HG03175 (cell line): ENCODE measurements at regions not wholly inside any gene's neighbourhood (a gene's known extent, or its start where the extent isn't known, plus 50 kb on each side); places are given as distances from the start of the nearest gene placed in this dataset.
A peak's percentile ranks its signal among the peaks of the same experiment; 100 is the strongest.

Experiments
- ATAC-seq: cut with Tn5 transposase; IDR thresholded peaks from one replicate; pipeline ENCODE4 v1.9.1; 2021; ENCODE audit warnings: mild to moderate bottlenecking, moderate library complexity; ENCODE audit not compliant: unreplicated experiment

DNA sequence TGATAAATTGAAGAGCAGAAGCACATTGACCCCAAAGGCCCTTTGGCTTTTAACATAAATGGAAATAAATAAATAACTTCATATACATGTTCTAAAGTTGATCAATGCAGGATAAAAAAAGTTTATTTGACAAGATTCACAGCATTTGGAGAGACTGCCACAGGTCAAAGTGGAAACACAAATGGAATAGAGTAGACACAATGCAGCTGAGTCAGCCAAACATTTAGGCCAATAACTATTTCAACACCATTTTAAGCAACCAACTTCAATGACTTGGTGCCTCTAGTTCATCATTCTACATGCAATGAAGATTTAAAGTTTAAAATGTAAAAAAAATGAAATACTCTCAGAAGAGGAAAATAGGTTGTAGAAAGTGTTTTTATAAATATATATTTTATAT lies 365.2 kb downstream of the FAT4 start:
- ATAC-seq: no peak

DNA sequence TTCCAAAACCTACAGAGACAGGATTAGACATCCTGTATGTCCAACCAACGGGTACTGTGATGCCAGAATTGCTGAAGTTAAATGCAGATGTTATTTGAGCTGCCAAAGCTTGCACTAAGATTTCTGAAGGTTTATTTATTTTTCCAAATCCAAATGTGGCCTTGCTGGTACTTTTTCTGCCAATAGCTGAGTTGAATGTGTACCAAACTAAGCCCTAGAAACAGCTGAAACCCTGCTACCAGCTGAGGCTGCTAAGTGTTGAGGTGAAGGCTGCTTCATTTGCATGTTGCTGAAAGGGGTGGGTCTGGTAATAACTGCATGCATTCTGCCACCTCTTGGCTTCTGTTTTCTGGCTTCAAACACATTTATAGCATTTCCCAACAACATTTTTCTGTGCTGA lies 366.5 kb downstream of the FAT4 start:
- ATAC-seq: peak; percentile 45

DNA sequence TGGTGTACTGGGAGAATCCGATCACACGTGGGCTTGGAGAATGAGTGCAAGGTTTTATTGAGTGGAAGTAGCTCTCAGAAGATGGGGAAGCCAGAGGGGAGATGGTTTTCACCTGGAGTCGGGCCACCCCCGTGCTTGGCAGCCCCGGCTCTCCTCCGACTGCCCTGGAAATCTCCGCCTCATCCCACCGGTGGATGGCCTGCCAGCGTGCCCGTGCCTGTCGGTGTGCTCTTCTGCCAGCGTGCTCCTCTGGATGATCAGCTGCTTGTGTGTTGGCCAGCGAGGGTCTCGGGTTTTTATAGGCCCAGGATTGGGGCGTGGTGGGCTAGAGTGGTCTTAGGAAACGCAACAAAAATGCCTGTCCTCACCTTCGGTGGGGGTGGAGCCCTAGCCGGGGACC lies 368.0 kb downstream of the FAT4 start:
- no peak for ATAC-seq

DNA sequence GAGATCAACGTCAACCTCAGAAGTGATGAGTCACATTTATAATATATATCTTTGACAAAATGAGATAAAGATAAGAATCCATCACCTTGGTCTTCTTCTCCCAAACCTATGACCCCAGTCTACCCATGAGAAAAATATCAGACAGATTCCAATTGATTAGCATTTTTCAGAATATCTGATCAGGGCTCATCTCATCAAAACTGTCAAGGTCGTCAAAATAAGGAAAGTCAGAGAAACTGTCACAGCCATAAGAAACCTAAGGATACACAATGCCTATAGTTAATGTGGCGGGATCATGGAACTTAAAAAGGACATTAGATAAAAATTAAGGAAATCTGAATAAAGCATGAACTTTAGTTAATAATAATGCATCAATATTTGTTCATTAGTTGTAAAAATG lies 374.1 kb downstream of the FAT4 start:
- ATAC-seq: no peak

DNA sequence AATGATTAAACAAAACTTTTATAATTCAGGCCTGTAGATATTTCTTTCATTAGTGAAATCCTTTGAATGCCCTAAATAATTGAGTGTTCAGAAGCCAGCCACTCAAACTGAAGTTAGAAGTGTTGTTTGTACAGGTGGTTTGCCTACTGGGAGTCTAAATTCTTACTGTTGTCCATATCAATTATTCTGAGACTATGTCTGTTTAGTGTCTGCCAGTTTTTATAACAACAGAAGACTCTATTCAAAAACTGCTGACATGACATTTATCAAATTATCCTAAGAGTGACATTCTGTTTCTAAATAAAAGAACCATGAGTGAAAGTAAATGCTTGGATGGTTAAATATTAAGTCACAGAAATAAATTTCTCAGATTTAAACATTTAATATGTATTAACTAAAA lies 375.1 kb downstream of the FAT4 start:
- no peak for ATAC-seq

DNA sequence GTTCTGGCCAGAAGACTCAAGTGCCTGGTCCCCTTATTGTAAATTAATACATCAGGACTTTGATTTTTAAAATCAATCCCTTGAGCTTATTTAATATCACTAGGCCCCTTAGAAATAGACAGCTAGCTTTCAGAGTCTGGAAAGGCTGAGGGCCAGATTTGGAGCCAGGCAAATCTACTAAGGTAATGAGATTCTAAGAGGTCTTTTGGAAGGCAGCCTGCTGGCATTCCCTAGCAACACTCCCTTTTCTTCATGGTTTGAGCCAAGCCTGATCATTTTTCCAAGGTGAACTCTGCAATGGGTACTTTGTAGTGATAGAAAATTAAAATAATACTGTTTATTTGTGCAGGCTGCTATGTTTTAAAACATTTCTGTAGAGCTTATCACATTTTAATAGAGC lies 378.5 kb downstream of the FAT4 start:
- no peak for ATAC-seq

DNA sequence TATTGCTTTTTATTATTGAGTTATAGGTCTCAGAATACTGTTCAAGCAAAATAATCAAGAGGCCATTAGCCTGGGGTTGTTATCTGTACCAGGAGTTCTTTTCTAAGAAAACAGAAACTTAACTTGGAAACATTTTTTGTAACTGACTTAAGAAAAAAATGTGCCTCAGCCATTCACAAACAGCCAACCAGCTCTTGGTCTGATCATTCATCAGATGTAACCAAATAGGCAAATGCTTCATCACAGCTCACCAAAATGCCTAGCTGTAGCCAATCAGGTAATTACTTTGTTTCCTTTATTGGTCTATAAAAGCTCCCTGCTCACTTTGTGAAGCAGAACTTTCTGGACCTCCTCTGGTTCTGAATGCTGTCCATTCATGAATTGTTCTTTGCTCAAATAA lies 387.7 kb downstream of the FAT4 start:
- no peak for ATAC-seq

DNA sequence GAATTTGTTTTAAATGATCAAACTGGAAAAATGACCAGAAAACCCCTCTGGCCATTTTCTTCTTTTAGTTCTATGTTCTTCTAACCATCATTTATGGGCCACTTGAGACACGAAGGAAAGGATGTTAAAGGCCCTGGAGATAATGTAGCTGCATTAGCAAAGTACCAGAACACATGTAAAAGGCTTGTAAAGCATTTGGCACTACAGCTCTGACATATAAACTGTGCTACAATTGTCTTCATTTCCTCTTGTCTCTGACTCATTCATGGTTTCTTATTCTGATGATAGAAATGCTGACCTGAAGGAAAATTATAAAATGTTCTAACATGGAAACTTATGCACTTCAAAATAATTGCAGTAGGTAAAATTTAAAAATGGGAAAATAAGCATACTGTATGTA lies 388.7 kb downstream of the FAT4 start:
- no peak for ATAC-seq

DNA sequence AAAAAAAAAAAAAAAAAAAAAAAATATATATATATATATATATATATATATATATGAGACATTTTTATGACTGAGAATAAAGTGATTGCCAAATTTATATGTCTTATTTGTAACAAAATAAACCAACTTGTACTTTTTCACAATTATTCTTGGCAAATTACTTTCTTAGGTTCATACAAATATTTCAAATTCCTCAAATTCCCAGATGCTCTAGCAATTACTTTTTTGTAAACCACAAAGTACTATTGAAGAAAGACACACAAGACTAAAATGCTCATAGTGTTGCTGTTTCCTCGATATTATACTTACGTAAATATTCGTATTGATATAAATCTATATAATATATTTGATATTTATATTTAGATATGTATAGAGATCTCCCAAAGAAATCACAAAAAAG lies 390.0 kb downstream of the FAT4 start:
- ATAC-seq: no peak

DNA sequence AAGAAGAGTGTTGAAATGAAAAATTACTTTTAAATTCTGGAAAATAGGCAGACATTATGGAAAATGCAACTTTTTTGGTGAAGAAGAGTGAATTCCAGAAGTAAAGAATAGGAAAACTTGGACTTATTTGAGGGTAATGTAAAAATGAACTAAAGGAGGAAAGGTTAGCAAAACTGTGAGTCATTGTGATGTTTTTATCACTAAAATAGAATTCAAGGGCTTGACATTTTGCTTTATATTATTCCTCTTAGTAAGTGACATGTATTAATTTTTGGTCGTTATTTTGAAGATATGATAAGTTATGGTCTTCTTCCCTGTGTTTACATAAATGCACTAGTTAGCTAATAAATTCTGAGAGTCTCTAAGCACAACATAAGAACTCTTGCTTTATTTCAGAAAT lies 390.9 kb downstream of the FAT4 start:
- no peak for ATAC-seq

DNA sequence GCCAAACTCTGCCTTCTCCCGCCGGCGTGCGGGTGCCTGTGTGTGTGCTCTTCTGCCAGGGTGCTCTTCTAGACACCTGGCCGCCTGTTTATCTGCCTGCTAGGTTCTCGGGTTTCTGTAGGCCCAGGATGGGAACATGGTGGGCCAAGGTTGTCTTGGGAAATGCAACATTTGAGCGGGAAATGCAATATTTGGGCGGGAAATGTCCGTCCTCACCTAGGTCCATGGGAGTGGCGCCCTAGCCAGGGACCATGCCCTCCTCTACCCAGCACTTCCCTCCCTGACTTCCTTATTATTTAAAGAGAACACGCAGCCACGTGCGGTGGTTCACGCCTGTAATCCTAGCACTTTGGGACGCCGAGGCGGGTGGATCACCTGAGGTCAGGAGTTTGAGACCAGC lies 392.6 kb downstream of the FAT4 start:
- ATAC-seq: no peak

DNA sequence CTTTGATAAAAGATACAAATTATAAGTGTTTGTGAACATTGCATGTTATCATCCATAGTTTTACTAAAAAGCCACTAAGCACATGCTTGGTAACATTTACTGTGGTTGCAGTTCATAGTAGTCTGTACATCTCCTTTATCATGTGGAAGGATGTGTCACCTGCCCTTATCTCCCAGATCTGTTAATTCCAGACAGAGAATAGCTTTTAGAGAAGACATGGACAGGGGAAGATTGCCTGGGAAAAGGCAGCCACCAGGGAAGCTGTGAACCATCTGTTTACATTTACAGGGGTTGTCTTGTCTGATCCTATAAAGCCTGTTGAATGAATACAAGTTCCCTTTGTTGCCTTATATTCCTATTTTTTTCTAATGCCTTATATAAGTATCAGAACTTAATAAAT lies 396.0 kb downstream of the FAT4 start:
- ATAC-seq: no peak

DNA sequence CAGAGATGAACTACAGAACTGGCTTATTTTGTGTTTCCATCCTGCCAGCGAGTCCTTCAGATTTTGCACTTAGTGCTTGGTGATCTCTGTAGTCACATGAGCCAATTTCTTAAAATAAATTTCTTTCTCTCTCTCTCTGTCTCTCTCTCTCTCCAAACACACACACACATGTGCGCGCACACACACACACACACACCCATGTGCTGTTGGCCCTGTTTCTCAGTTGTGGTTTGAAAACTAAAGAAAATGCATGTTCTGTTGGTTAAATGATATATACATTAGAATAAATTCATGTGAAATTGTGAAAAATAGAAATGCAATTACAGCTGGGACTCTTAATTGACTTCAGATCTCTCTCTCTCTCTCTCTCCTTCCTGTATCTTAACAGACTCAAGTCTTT lies 399.3 kb downstream of the FAT4 start:
- no peak for ATAC-seq

DNA sequence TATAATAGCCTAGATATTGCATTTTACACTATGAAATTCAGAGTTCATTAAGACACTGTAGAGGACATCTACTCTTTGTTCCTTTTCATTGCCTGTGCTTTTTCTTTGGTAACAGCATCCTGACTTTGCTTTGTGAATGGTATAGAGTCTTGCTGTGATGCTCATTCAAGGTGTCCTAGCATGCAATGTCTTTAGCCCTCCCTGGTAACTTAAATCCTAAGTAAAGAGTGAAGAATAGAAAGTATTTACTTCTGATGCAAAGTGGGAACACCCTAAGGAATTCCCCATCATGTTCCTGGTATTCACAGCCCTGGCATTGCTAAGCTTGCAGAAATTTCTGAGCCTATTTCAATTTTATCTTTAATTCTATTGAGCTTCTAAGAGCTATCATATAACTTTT lies 400.1 kb downstream of the FAT4 start:
- no peak for ATAC-seq

DNA sequence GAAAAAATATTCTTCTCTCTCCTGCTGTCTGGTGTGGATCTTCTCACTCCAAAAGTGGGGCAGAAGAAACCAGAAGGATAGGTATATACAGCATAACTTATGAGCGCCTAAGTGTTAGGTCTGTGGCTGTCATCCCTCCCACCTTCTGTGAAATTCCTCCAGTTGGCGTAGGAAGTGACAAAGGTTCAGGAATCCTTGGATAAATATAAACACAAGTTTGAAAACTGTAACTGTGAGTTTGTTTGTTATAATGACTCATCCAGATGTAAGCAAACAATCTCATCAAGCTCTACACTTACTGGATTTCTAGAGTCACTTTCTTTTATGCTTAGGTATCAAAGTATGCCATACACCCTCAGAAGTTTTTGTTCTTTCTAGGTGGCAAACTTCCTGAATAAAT lies 405.2 kb downstream of the FAT4 start:
- ATAC-seq: no peak

DNA sequence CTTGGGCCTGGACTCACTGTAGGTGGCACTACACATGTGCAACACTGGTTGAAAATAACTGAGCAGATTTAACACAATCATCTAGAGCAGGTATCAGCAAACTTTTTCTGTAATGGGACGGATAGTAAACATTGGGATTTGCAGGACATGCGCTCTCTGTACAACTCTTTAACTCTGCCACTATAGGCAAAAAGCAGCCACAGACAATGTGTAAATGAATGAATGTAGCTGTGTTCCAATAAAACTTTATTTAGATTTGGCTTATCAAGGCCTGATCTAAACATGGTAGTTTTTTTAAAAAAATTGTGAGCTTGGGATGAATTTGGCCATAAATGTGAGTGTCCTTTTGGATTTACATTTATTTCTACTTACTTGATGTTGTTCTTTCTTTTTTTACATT lies 407.3 kb downstream of the FAT4 start:
- ATAC-seq: no peak

DNA sequence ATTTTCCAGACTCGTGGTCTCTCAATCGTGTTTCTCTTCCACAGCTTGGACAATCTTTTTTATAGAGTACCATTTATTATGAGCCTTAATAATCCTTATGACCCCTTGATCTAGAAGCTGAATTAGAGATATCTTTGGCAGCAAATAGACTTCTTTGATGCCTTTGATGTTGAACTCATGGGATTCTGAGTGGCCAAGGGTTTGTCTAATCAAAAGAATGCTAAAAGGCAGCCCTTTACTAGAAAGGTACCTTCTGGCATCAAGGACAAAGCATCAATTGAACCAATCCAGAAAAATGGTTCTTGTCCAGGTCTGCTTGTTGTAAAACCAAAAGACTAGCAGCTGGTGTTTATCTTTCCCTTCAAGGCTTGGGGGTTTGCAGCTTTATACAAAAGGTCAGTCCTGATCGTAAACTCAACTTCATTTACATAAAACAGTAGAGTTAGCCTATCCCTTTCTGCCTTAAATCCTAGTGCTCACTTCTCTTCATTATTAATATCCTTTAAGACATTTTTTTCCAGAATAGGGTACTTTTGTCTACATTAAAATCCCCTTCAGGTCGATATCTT lies 411.3 kb downstream of the FAT4 start:
- ATAC-seq: no peak

DNA sequence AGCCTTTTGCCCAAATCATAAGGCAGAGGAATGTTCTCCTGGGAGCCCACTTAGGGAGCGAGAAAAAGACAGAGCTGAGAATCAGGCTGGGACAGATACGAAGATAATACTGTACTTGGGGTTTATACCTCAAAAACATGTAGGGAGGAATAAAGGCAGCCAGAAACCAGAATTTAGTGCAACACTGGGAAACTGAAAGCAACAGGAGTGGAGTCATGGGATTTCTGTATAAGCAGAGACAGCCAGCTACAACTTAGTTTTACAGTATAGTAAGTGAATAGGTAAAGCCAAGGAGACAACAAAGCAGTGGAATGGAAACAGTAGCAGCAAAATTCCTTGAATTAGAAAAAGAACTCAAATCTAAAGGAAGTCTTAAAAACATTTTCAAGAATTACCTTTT lies 413.2 kb downstream of the FAT4 start:
- no peak for ATAC-seq

DNA sequence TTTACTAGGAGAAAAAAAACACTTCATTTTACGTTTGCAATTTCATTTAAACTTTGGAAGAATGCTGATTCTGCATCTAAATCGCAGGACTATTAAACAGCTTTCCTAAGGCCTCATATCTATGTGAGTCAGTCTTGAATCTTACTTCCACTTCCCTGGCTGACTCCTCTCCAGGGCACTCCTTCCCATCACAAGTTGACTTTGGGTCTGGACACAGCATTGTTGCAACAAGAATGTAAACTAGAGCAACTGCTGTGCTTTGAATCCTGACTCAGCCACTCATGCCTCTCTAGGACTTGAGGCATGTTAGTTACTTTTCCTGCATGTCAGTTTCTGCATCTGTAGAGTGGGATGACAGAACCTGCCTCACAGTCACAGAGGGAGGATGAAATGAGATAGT lies 413.8 kb downstream of the FAT4 start:
- ATAC-seq: no peak

DNA sequence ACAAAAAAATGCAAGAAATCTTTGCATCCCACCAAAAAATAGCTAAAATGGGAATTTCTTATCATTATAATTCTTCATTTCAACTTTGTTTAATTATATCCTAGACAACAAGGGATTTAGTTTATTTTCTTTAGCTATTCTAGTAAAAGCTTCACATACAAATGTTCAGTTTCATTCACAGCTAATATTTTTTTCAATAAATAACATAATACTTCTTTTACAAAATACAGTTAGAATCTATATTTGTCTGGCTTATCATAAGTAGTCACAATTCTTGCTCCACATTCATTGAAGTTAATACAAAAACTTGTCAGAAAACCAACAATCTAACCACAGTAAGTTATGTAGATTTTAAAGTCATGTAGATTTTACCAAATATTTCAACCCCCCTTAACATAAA lies 414.4 kb downstream of the FAT4 start:
- no peak for ATAC-seq

DNA sequence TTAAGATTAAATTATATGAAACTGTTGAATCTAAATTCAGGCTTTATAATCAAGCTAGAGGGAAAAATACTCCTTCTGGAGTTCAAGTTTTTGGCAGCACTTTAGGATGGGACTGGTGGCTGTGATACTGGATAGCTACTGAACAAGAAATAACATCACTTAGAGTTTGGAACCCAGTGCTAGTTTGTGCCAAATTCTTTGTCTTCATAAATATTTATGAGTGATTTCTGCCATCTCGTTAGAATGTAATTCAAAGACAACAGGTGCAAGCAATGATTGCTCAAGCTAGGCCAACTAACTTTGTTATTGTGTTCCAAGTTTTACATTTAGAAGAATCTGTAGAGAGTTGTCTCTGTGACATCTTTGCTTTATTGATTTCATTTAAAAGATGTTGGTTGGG lies 417.9 kb downstream of the FAT4 start:
- ATAC-seq: no peak

DNA sequence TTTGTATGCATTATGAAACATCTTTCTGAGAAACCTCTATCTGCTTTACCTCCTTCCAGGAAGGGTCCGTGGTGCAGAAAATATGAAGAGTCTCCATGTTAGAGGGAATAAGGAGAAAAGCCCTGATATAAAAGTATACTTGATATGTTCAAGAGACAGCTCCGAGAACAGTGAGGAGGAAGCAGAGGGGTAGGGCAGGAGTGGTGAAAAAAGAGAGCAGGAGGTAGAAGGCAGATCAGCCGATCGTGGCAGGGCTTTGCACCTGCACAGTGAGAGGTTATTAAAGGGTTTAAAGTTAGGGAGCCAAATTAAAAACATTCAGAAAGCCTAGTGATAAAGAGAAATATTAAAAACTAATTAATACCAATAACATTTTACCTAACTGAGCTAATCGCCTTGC lies 419.7 kb downstream of the FAT4 start:
- ATAC-seq: no peak

DNA sequence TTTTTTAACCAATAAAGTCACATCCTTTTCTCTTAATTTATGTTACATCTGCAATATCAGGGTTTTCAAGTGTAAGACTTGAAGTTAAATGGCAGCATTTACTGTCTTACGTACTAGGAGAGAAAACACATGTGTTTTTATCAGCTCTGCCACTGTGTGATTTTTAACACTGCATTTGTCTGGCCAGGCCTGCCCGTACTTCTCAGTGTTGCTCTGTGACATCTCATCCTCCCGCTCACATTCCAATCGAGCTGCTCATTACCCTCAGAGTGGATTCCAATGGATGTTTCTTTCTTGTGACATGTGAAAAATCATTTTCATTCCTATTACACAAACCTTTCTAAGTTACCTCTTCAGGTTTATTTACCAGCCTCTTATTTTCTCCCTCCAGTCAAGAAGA lies 420.3 kb downstream of the FAT4 start:
- ATAC-seq: no peak

DNA sequence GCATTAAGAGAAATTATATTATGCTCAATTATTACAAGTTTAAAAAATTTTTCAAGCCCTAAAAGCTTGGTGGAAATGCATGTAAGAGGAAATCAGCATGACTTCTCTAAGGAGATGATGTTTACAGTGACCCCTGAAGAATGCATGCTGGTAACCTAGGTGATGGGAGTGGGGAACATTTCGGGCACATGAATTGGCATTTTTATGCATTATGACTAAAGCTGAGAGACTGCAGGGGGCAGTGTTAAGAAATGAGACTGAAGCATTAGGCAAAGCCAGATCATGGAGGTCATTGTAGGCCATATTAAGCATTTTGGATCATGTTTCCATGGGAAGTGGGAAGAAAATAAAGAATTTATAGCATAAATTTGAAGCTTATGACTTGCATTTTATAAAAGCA lies 421.3 kb downstream of the FAT4 start:
- ATAC-seq: no peak
